HFF-Myc (cell line): ENCODE measurements at regions not wholly inside any gene's neighbourhood (a gene's known extent, or its start where the extent isn't known, plus 50 kb on each side); places are given as distances from the start of the nearest gene placed in this dataset.

Experiments used
- DNase-seq: peaks from one replicate; pipeline ENCODE4 v3.0.0-alpha.2; 2011; ENCODE audit warnings: low read depth; ENCODE audit errors: extremely low read depth
- H3K4me3 ChIP-seq: replicated peaks from 2 replicates; pipeline ENCODE4 v1.5.1; 2011; ENCODE audit warnings: low read depth, mild to moderate bottlenecking, control low read depth, low read length
- CTCF ChIP-seq: IDR thresholded peaks from 2 replicates; pipeline ENCODE4 v1.5.1; 2012; ENCODE audit warnings: mild to moderate bottlenecking, low read depth, low read length, control low read depth; ENCODE audit errors: missing control alignments

- DNase-seq = no peak
- H3K4me3 ChIP-seq = no peak overlapping the region
- TF ChIP-seq CTCF = no peak
These were observed 172.3 kb upstream of the PPP2R2D start for GRCh38 chr10:131728286-131729228.

- DNase-seq = no peak
- TF ChIP-seq CTCF = no peak
- no peak overlapping the region for H3K4me3 ChIP-seq
These were observed 171.4 kb upstream of the PPP2R2D start for GRCh38 chr10:131729361-131729760.

GRCh38 chr10:131729938-131730660 is 170.7 kb upstream of the PPP2R2D start:
- no peak for TF ChIP-seq CTCF
- no peak overlapping the region for H3K4me3 ChIP-seq
- no peak for DNase-seq

GRCh38 chr10:131730771-131731497 is 169.9 kb upstream of the PPP2R2D start:
- no peak overlapping the region for H3K4me3 ChIP-seq
- no peak for DNase-seq
- no peak for TF ChIP-seq CTCF

- no peak for TF ChIP-seq CTCF
- DNase-seq = no peak
- H3K4me3 ChIP-seq = no peak overlapping the region
These were observed 168.8 kb upstream of the PPP2R2D start for GRCh38 chr10:131731780-131732630.

- no peak for DNase-seq
- no peak for TF ChIP-seq CTCF
- no peak overlapping the region for H3K4me3 ChIP-seq
These were observed 168.1 kb upstream of the PPP2R2D start for GRCh38 chr10:131732631-131733127.
